ENCODE measurements at regions not wholly inside any gene's neighbourhood (a gene's known extent, or its start where the extent isn't known, plus 50 kb on each side); places are given as distances from the start of the nearest gene placed in this dataset.

DNA sequence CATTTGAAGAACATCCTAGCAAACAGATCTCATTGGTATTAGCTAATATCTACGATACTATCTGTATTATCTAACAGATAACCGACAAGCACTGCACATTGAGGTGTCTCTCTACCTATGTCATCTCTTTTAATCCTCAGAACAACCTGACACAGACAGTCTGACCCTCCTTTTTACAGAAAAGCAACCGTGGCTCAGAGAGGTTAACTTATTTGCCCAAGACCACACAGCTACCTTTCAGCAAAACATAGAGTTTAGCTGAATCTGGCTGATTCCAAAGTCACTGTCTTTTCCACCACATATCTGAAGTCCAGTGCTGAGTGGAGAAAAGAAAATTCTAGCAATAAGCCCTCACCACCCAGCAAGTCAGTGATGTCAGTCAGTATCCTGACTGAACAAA lies 358.7 kb upstream of the JARID2 start:
- TF ChIP-seq, protein P1, sequence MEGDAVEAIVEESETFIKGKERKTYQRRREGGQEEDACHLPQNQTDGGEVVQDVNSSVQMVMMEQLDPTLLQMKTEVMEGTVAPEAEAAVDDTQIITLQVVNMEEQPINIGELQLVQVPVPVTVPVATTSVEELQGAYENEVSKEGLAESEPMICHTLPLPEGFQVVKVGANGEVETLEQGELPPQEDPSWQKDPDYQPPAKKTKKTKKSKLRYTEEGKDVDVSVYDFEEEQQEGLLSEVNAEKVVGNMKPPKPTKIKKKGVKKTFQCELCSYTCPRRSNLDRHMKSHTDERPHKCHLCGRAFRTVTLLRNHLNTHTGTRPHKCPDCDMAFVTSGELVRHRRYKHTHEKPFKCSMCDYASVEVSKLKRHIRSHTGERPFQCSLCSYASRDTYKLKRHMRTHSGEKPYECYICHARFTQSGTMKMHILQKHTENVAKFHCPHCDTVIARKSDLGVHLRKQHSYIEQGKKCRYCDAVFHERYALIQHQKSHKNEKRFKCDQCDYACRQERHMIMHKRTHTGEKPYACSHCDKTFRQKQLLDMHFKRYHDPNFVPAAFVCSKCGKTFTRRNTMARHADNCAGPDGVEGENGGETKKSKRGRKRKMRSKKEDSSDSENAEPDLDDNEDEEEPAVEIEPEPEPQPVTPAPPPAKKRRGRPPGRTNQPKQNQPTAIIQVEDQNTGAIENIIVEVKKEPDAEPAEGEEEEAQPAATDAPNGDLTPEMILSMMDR (conservative IDR thresholded peaks at IDR 0.05): no peak
- no peak for TF ChIP-seq EZH2 (IDR thresholded peaks at IDR 0.05; ENCODE audit: low read depth)
